HCT116 (cell line): ENCODE measurements at regions not wholly inside any gene's neighbourhood (a gene's known extent, or its start where the extent isn't known, plus 50 kb on each side); places are given as distances from the start of the nearest gene placed in this dataset.

Source experiments
- POLR2A ChIP-seq: IDR thresholded peaks from 2 replicates; pipeline ENCODE4 v1.7.0; 2011; ENCODE audit warnings: borderline replicate concordance; ENCODE audit not compliant: insufficient read depth, insufficient read length; ENCODE audit errors: extremely low read depth
- SRF ChIP-seq: IDR thresholded peaks from 2 replicates; pipeline ENCODE4 v1.6.1; 2012; ENCODE audit warnings: low read depth
- YY1 ChIP-seq: IDR thresholded peaks from 2 replicates; pipeline ENCODE4 v1.6.1; 2011; ENCODE audit warnings: low read length, low read depth, moderate library complexity, mild to moderate bottlenecking; ENCODE audit not compliant: insufficient replicate concordance; ENCODE audit errors: extremely low read depth

DNA sequence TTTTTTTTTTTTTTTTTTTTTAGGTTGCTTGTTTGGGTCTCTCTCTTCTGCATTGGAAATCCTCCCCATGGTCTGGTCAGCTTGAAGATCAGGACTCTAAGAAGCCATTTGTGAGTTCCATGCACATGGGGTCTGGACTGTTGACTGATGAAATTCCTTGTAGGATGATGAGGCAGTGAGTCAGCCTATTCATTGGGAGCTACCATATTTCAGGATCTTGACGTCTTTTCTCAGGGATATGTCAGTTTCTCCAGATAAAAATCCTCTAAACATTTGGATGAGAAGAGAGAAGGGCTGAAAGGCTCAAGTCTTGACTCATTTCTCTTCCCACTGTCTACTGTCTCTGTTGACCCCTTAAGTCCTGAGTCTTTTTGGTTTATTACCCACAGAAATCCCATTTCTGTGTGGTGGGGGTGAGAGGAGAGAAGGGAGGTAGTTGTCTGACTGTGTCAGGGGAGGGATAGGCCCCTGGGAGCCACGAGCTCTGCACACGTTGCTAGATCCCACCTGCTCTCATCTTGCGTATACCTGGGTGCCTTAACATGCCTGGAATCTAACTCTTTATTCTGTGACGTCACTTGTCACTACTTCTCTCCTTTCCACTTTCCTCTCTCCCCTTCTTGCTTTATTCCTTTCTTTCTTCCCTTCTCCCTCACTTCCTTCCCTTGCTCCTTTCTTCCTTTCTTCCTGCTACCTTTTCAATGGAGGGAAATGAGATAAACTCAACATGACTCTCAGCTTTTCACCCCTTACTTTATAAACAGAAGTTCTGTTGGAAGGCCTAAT, 333.1 kb upstream of the XYLT1 start:
- TF ChIP-seq POLR2A (no peak), SRF (no peak), YY1 (no peak)
